Brain microvascular endothelial cell (primary cell): ENCODE measurements at regions not wholly inside any gene's neighbourhood (a gene's known extent, or its start where the extent isn't known, plus 50 kb on each side); places are given as distances from the start of the nearest gene placed in this dataset.

Experiments used
- DNase-seq: peaks from one replicate; pipeline ENCODE4 v3.0.0-alpha.2; 2020
- H3K27ac ChIP-seq: fragments of 250-450 bp; sonication (Bioruptor Pico); 2 replicates; pipeline ENCODE4 v1.5.1; 2020; ENCODE audit warnings: mild to moderate bottlenecking, moderate library complexity
- H3K27me3 ChIP-seq: fragments of 250-450 bp; sonication (Bioruptor Pico); replicated peaks from 2 replicates; pipeline ENCODE4 v1.5.1; 2020; ENCODE audit warnings: mild to moderate bottlenecking
- H3K36me3 ChIP-seq: fragments of 250-450 bp; sonication (Bioruptor Pico); replicated peaks from 2 replicates; pipeline ENCODE4 v1.5.1; 2020; ENCODE audit warnings: mild to moderate bottlenecking
- H3K4me3 ChIP-seq: 2 replicates; pipeline ENCODE4 v1.5.1; 2011; ENCODE audit warnings: low read depth, mild to moderate bottlenecking, control low read depth, low read length, moderate library complexity
- CTCF ChIP-seq: IDR thresholded peaks from 2 replicates; pipeline ENCODE4 v1.5.1; 2011; ENCODE audit warnings: low read depth, mild to moderate bottlenecking, moderate library complexity, low read length, control low read depth, inconsistent platforms; ENCODE audit errors: missing control alignments
- in situ Hi-C: cut with HindIII; loops from 2 replicates; pipeline ENCODE4 v1.10.0; 2017; ENCODE audit warnings: low sequenced_read_pairs, low pct_ligation_motif_present

DNA sequence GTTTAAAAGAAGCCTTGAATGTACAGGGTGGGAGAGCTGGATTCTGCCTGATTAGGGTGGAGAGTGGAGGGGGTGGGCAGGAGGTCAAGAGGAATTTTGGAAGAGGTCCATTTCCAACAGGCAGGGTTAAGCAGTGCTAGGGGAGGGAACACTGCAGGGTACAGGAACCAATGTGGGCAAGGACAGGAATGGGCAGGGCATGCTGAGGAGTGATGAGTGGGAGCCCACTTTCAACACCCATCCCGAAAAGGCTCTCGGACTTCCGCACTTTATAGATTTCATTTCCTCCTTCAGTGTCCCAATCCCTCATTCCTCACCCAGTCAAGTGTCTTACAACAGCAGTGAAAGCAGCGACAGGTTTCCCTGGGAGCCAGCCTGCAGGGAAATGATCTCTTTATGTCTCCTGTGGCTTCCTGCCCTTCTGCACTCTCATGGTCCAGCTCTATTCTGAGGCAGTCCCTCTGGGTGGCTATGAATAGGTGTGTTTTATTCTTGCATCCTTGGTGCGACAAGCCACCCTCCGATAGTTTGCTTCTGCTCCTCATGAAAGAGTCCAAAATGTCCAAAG lies 50.5 kb upstream of the ZNF507 start:
- TF ChIP-seq CTCF = no peak
- Histone ChIP-seq H3K27me3 (no peaks in the 10 kb centered on the region), H3K36me3 (no peaks in the 10 kb centered on the region), H3K27ac (no peak overlapping the region), H3K4me3 (no peak overlapping the region)
- in situ Hi-C loops = no loop called here
- no peak for DNase-seq
